Stromal cell of bone marrow (primary cell): ENCODE measurements at regions not wholly inside any gene's neighbourhood (a gene's known extent, or its start where the extent isn't known, plus 50 kb on each side); places are given as distances from the start of the nearest gene placed in this dataset.
"Not testable (repeated sequence)": the region's sequence is repeated elsewhere in the genome, so short reads cannot be mapped to it uniquely, and the experiment has no call there.

Experiments used
- DNase-seq: peaks from one replicate; pipeline ENCODE4 v3.0.0-alpha.2; 2012; ENCODE audit warnings: low read depth

DNA sequence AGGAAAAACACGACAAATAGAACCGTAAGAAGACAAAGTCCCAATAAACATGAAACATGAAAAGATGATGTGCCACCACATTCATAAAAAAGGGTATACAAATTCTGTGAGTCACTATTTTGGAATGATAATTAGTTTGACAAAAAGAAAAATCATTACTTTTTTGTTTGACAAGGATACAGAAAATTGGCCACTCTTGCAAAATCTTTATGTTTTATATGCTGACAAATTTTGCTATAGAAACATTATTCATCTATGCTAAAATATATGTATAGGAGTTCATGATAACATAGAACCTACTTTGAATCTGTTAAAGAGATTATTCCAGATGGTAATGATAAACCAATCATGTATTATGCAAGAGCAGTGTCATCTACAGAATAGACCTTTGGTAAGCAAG, 1201.0 kb downstream of the FSCB start:
- DNase-seq, result no peak

DNA sequence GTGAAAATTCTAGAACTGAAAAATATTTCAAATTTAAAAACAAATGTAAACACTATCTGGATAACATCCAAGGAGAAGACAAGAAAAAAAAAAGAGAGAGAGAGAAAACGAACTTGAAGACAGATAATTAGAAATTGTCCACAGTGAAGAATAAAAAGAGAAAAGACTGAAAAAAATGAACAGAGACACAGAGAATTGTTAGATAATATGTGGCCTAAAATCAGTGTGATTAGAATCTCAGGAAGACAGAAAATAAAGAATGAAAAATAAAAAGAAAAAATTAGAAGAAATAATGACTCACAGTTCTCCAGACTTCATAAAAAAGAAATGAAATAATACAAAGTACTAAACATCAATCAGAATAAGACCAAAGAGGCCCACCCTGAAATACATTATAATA, 1209.3 kb downstream of the FSCB start:
- DNase-seq, result no peak

DNA sequence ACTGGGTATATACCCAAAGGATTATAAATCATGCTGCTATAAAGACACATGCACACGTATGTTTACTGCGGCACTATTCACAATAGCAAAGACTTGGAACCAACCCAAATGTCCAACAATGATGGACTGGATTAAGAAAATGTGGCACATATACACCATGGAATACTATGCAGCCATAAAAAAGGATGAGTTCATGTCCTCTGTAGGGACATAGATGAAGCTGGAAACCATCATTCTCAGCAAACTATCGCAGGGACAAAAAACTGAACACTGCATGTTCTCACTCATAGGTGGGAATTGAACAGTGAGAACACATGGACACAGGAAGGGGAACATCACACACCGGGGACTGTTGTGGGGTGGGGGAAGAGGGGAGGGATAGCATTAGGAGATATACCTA, 1211.0 kb downstream of the FSCB start:
- not testable (repeated sequence) for DNase-seq

DNA sequence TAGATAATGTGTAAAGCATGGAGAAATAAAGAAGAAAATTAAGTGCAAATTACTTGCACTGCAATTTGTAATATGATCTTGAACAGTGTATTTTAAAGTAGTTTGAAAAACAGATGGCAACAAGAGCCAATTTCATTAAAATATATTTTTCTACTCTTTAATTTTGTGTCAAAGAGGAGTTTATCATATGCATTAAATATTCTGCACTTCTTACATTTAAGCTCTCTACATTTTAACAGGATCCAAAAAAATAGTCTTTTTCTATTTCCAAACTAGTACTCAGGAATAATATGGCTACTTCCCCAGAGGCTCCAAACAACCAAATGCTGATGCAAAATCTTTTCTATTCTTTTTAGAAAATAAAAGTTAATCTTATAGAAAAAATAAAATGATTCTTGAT, 1221.5 kb downstream of the FSCB start:
- no peak for DNase-seq

DNA sequence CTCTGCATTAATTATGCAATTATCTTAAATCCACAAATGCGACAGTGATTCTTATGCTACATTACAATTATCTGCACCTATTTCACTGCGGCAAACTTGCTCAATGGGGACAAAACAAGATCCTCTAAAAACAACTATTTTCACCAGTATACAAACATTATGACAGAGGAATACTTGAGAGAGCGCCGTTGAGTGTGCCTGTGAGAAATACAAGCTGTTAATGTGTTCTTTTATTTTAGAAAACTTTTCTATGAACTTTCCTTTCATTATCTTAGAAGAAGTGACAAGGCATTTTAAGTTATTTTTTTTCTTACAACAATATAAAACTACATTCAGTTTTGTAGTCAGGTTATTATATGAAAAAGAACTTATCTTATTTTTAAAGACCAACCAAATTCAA, 1247.0 kb downstream of the FSCB start:
- no peak for DNase-seq

DNA sequence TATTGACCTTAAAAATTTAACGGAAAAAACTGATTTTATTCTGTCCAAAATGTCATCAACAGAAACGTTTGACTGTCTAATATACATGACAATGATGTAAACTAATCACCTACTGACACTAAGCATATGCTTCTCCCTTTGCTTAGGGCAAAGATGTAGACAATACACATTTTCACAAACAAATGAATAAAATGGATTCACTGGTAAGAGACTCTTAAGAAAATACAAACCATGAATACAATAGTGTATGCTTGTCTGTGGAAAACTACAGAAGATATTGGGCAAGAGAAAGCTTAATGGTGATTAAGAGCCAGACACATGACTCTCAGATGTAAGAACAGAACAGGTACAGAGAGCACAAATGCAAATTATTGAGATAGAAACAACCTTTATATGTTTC, 1248.7 kb downstream of the FSCB start:
- DNase-seq, result no peak

DNA sequence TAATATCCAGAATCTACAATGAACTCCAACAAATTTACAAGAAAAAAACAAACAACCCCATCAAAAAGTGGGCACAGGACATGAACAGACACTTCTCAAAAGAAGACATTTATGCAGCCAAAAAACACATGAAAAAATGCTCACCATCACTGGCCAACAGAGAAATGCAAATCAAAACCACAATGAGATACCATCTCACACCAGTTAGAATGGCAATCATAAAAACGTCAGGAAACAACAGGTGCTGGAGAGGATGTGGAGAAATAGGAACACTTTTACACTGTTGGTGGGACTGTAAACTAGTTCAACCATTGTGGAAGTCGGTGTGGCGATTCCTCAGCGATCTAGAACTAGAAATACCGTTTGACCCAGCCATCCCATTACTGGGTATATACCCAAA, 1250.1 kb downstream of the FSCB start:
- DNase-seq, result not testable (repeated sequence)

DNA sequence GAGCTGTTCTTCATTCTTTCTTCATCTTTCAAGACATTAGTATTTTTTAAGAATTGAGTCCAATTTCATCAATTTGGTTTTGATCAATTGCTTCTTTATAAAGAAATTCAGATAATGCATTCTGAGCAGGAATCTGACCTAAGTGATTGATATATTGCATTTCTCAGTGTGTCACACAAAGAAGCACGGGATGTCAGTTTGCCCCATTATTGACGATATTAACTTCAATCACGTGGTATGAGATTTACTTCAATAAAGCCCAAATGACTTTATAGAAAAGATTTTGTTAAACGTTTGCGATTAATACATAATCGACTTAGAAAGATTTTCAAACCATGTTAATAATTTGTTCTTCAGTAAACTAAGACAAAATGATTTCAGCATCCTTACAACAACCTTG, 1254.2 kb downstream of the FSCB start:
- DNase-seq, result no peak

DNA sequence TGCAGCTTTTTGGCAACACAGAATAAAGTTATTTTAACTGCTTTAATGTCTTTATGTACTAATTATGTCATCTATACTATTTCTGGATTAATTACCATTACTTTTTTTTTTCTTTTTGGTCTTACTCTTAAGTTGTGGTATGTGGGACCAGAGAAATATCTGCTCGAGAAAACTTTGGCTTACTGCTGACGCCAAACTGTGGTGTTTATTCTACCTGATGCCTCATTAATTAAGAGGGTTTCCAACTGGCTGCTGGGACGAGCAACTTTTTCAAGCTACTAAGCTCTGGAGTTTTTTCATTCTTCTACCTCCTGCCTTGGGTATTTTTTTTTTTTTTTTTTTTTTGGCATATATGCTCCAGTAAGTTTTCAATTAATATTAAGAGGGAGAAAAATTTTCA, 1257.5 kb downstream of the FSCB start:
- DNase-seq, result no peak

DNA sequence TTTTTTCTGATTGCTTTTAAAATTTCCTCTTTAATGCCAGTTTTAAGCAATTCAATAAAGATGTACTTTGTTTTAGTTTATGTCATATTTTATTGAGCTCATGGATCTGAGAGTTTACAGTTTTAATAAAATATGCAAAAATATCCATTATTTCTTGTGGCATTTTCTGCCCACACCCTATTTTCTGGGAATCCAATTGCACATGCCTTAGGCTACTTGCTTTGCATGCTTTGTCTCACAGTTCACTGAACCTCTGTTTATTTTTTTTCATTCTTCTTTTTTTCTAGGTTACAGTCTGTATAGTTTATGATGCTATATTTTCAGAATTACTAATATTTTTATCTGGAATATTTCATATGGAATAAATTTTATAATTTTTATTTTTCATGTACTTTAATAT, 1258.0 kb downstream of the FSCB start:
- no peak for DNase-seq

DNA sequence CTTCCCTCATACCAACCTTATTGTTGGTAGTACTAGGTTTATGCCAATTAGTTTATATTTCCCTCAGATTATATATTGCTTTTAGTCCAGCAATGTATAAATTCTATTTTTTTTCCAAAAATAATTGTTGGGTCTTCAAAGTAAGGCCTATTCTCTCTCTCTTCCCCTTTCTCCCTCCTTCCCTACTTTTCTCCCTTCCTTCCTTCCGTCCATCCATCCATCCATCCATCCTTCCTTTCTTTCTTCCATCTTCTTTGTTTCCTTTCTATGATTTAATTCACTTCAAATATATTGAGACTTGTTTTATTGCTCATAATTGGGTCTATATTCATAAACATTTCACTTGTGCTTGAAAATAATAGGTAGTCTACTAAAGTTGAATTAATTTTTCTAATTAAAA, 1259.2 kb downstream of the FSCB start:
- no peak for DNase-seq

DNA sequence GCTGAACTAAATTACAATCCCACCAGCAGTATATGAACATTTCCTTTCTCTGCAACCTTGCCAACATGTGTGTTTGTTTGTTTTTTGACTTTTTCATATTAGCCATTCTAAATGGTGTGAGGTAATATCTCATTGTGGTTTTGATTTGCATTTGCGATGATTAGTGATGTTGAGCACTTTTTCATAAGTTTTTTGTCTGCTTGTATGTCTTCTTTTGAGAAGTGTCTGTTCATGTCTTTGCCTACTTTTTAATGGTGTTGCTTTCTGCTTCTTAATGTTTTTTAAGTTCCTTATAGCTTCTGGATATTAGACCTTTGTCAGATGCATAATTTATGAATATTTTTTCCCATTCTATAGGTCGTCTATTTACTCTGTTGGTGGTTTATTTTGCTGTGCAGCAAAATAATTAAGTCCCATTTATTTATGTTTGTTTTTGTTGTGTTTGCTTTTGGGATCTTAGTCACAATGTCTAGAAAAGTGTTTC, 1262.9 kb downstream of the FSCB start:
- DNase-seq, result no peak

DNA sequence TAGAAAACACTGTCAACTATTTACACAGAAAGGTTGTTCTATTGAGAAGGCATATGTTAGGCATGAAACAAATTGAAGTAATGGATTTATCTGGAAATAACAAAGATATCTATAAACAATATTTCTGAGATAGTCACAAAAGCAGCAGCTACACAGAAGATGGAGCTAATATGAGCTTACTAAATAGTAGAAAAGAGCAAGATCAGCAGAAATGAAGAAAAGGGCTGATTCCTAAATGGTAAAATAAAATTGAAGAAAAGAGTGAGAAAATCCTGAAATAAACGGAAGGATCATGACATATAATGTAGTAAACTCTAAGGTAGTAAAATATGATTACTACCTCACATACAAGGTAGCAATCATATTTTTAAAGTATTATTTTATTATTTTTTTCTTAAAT, 1263.9 kb downstream of the FSCB start:
- DNase-seq, result no peak

DNA sequence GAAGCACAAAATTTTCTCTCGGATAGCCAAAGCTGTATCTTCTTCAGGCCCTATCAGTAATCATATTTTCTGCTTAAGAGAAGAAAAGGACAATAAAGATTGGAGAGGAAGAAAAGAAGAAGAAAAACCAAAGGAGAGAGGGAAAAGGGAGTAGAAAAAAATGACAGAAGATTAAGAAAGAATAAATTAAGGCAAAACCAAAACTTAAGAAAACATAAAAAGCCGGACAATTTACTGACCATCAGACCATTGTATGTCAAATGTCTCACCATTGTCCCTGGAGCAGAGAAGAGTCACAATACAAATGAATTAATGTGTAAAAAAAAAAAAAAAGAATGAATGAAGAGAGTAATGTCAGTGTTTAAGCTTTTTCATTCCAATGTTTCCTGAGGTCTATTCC, 1274.8 kb downstream of the FSCB start:
- no peak for DNase-seq

DNA sequence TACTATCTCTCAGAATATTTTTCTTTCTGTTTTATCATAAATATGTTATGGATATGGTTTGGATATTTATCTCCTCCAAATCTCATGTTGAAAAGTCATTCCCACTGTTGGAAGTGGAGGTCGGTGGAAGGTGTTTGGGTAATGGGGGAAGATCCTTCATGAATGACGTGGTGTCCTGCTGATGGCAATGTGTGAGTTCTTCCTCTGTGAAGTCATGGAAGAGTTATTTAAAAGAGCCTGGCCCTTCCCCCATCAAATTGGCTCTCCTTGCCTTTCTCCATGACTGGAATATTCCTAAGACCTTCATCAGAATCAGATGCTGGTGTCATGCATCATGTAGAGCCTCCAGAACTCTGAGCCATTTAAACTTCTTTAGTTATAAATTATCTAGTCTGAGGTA, 1291.6 kb downstream of the FSCB start:
- DNase-seq, result no peak

DNA sequence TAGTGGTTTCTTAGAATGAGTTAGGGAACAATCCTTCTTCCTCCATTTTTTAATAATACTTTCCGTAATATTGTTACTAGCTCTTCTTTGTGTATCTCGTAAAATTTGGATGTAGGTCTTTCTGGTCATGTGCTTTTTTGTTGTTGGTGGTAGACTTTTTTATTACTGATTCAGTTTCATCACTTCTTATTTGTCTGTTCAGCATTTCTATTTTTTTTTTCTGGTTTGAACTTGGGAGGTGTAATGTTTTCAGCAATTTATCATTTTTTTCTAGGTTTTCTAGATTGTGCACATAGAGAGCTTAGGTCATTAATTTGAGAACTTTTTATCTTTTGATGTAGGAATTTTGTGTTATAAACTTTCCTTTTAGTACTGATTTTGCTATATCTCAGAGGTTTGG, 1299.9 kb downstream of the FSCB start:
- no peak for DNase-seq

DNA sequence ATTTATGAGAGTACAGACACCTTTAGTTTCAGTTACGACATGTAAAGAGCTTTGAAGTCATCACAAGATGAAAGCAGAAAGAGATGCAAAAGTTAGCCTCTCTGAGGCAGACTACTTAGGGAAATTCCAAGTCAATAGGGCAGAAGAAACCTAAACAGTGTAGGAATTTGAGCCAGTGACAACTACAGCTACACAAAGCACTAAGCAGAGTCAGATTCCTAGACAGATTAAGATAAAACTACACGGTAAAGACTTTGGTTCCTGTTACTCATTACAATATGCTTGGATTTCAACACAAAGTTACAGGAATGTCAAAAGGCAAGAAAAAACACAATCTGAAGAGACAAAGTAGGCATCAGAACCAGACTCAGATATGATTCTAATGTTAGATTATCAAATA, 1302.3 kb downstream of the FSCB start:
- DNase-seq, result no peak

DNA sequence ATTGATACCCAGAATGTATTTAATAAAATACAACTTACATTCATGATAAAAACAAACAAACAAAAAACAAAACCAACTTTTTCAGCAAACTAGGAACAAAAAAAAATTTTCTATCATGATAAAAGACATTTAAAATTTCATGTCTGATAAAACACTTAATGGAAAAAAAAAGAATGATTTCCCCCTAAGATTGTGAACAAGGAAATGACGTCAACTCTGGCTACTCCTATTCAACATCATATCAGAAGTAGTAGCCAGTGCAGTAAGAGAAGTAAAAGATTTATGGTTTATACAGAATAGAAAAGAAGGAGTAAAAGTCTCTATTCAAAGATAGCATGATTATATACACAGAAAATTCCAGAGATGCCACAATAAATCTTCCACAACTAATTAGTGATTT, 1306.6 kb downstream of the FSCB start:
- no peak for DNase-seq

DNA sequence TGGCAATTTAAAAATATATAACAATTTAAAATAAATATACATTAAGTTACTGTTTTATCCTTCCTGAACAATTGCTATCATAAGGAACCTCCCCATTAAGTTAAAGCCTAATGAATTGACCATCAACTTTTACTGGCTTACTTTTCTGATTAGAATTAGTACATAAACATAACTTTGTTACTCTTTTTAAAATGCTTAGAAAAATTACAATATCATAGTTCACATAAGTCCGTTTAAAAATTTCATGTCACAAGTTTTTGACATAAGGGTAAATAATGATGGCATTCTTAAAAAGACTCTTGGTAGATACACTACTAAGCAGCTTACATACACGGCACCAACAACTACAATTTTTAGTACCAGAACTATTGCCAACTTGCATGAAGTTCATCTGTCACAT, 1308.6 kb downstream of the FSCB start:
- no peak for DNase-seq

DNA sequence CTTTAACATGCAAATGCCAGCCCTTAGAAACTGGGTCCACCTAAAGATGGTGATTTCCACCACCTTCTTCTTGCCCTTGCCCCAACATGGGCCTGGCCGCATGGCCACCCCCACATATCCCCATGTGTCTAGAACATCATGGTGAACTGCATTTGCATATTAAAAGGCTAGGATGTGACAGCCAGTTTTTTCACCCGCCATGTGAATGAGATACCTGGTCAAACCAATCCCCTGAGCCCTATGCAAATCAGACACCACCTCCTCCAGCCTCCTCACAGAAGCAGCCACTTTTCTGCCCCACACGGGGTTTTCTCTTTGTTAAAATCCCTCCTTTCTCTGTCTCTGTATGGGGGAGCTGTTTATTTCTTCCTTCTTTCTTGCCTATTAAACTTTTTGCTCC, 1322.5 kb downstream of the FSCB start:
- DNase-seq, result no peak

DNA sequence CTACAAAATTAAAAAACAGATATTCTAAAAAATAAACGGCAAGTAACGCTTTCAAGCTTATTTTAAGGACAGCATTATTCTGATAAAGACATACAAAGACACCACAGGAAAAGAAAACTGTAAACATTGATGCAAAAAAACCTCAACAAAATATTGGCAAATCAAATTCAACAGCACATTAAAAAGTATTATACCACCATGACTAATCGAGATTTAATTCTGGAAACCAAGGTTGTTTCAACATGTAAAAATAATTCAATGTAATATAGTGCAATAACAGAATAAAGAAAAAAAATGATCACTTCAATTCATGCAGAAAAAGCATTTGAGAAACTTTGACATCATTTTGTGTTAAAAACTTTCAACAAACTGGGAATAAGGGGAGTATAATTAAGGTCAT, 1323.2 kb downstream of the FSCB start:
- DNase-seq, result no peak

DNA sequence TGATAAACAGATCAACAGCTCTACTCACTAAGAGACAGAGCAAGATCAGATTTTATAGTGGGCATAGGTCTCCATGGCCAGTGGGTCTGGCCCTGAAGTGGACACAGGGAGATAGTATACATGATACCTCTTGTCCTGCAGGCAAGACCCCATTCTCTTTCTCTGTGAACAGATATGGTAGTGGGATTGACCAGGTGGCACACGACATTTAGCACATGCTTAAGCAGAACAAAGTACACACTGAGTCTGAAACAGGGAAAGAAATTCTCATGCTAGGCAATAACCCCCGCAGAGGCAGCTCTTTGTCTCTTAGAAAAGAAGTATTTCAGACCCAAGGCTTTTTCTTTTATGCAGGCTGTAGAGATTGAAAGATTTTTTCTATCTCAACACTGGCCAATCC, 1331.2 kb downstream of the FSCB start:
- DNase-seq, result no peak

DNA sequence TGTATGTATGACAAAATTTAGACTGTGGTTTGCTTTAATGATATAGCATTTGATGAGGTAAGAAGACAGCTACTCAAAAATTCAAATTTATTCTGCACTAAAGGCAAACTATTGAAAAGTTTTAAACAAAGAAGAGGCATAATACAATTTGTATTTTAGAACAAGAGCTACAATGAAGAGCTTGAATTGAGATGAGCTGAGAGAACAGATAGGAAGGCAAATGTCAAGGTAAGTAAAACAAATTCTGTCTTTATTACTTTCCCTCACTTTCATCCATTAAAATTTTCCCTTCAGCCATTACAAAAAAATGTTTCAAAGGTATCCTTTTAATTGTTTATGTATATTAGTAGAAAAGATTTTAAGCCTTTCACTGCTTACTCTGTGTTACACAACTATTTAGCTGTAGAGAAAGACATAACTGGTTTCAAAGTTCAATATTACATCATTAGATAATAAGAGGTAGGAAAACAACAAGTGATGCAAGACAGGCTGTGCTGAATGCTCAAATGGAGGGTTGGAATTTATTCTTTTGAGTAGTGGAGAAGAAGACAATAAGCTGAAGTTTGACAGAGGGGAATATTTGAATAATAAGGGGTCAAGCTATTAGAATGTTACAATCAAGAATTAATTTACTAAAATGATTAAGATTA, 1334.1 kb downstream of the FSCB start:
- no peak for DNase-seq

DNA sequence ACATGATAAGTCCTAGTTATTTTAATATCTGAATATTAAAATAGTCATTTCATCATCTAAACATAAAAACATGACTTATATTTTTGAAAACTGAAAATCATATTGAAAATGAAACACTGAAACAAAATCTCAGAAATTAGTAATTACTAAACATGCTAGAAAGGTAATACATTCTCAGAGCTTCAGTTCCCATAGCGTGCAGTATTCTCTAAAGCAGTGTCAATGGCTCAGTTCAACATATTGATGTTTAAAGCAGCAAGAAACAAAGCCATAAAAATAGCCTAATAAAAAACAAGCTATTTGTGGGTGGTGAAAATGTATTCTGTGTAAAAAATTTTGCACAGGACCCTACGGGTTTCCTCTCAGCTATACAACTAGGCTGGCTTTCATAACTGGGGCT, 1337.4 kb downstream of the FSCB start:
- DNase-seq, result no peak
